Heart right ventricle (tissue), 16 donors: ENCODE measurements at regions not wholly inside any gene's neighbourhood (a gene's known extent, or its start where the extent isn't known, plus 50 kb on each side); places are given as distances from the start of the nearest gene placed in this dataset.

Source experiments
- ATAC-seq, 8 donors: fragments of 200-7000 bp; cut with Tn5 transposase; one replicate each; pipeline ENCODE4 v1.9.1; 2020; ENCODE audit warnings: mild to moderate bottlenecking in 8 of 8, moderate library complexity in 8 of 8, moderate number of reproducible peaks in 1 of 8
- DNase-seq, 2 donors: peaks; one replicate each; pipeline ENCODE4 v3.0.0-alpha.2; 2020
- H3K27ac ChIP-seq, 10 donors: fragments of 200-600 bp; sonication (generic) in 2 of 10; one replicate each; pipeline versions ENCODE4 v1.5.0 to v1.8.0; 2020 to 2022; ENCODE audit warnings: mild to moderate bottlenecking in 3 of 10
- H3K27me3 ChIP-seq, 7 donors: fragments of 200-600 bp; one replicate each; pipeline ENCODE4 v1.8.0; 2021 to 2022; ENCODE audit warnings: mild to moderate bottlenecking in 2 of 7
- H3K36me3 ChIP-seq, 9 donors: fragments of 200-600 bp; sonication (generic) in 1 of 9; one replicate each; pipeline versions ENCODE4 v1.5.0 to v1.8.0; 2020 to 2022; ENCODE audit warnings: mild to moderate bottlenecking in 2 of 9
- H3K4me1 ChIP-seq, 9 donors: fragments of 200-600 bp; sonication (generic) in 1 of 9; one replicate each; pipeline versions ENCODE4 v1.5.0 to v1.8.0; 2020 to 2022; ENCODE audit warnings: mild to moderate bottlenecking in 4 of 9
- H3K4me3 ChIP-seq, 10 donors: fragments of 200-600 bp; sonication (generic) in 2 of 10; one replicate each; pipeline versions ENCODE4 v1.5.0 to v1.8.0; 2020 to 2022; ENCODE audit warnings: mild to moderate bottlenecking in 7 of 10, moderate library complexity in 2 of 10
- H3K9me3 ChIP-seq, 11 donors: fragments of 200-600 bp in 10 of 11; sonication (generic) in 2 of 11; one replicate each; pipeline versions ENCODE4 v1.5.0 to v1.8.0; 2013 to 2022; ENCODE audit warnings: mild to moderate bottlenecking in 2 of 11, control low read depth in 1 of 11, moderate library complexity in 1 of 11
- CTCF ChIP-seq, 9 donors: fragments of 200-600 bp; sonication (generic) in 2 of 9; IDR thresholded peaks; one replicate each; pipeline versions ENCODE4 v1.5.0 to v1.8.0; 2021 to 2022; ENCODE audit warnings: antibody characterized with exemption in 9 of 9, mild to moderate bottlenecking in 5 of 9, moderate library complexity in 1 of 9
- WGBS, 2 donors: extraction: QIAGEN DNeasy Blood & Tissue Kit; methylation state at CpG; one replicate each; pipeline ENCODE4 v1.1.7; 2013; ENCODE audit warnings: inconsistent platforms in 1 of 2; 5-methylcytosine and 5-hydroxymethylcytosine counted together
- intact Hi-C, 10 donors: fragments of 100-400 bp; cut with DNase I; formaldehyde crosslinking; loops; one replicate each; pipeline versions ENCODE4 v1.11.1 to v1.14.2; 2022
- donor health status: Arrhythmogenic right ventricular cardiomyopathy.
- donor health status: ischemic (EF 13 %, LVEDD 7.1; RV severe dilation, severe dysfunction).
- donor health status: healthy with polysubstance abuse.
- donor health status: DM: no; HTN: yes; CAD: no.
- donor health status: DM: no; HTN: no; CAD: no.
- donor health status: ischemic (EF 25% LVEDD 6.9; RV normal size, moderate dysfunction).
- donor health status: ischemic (EF 25% LVEDD 5.7; RV mildly dilated, moderate dysfunction).
- donor health status: healthy.
- donor health status: DM: yes; HTN: yes; CAD: no.
- donor health status: Ischemic cardiomyopathy.
- donor health status: ischemic (EF 35%, LVEDD 5.7; RV mildly dilated, moderate dysfunction).
- donor health status: nonischemic (EF 11% LVEDD 7.7; RV severe dilation, severe dysfunction).
- donor health status: DM: yes; HTN: yes; CAD: no.
- donor health status: PGD.
- donor health status: ischemic (EF 29% LVEDD 5.4; RV normal size, mild dysfunction).
- donor health status: nonischemic (EF 23%, LVEDD 6.1; RV moderate dilation, normal function).

GRCh38 chr5:27336817-27337216 lies 298.4 kb upstream of the CDH9 start:
- no peak overlapping the region for H3K27ac ChIP-seq
- intact Hi-C loops: no loop called here
- ATAC-seq (no peak), DNase-seq (no peak)
- H3K9me3 ChIP-seq: peaks cover 0 to 19% (median 0%) of the 10 kb centered on the region in 11 donors
- H3K27me3 ChIP-seq: no peaks in the 10 kb centered on the region
- no peak overlapping the region for H3K4me3 ChIP-seq
- TF ChIP-seq CTCF (IDR thresholded peaks at IDR 0.05): no peak
- WGBS, 2 donors: 38 to 51% methylated on average over 1 of the region's 1 CpG
- H3K4me1 ChIP-seq: no peaks in the 10 kb centered on the region
- no peaks in the 10 kb centered on the region for H3K36me3 ChIP-seq

GRCh38 chr5:27328480-27328879 lies 290.1 kb upstream of the CDH9 start:
- Histone ChIP-seq H3K27ac (no peak overlapping the region), H3K27me3 (no peaks in the 10 kb centered on the region), H3K36me3 (no peaks in the 10 kb centered on the region), H3K9me3 (peaks cover 0 to 12% (median 0%) of the 10 kb centered on the region in 11 donors), H3K4me1 (no peaks in the 10 kb centered on the region), H3K4me3 (no peak overlapping the region)
- 75 to 80% methylated on average over 4 of the region's 4 CpGs for WGBS, 2 donors
- intact Hi-C loops: no loop called here
- no peak for DNase-seq
- TF ChIP-seq CTCF (IDR thresholded peaks at IDR 0.05): no peak
- no peak for ATAC-seq

- ATAC-seq (no peak), DNase-seq (no peak)
- Histone ChIP-seq H3K27ac (no peak overlapping the region), H3K36me3 (no peaks in the 10 kb centered on the region), H3K27me3 (no peaks in the 10 kb centered on the region), H3K4me1 (no peaks in the 10 kb centered on the region), H3K4me3 (no peak overlapping the region), H3K9me3 (peaks cover 0 to 12% (median 0%) of the 10 kb centered on the region in 11 donors)
- TF ChIP-seq CTCF (IDR thresholded peaks at IDR 0.05): no peak
- intact Hi-C loops: no loop called here
Measured at GRCh38 chr5:27325513-27325912, 287.1 kb upstream of the CDH9 start.

- no peak for TF ChIP-seq CTCF (IDR thresholded peaks at IDR 0.05)
- intact Hi-C loops: no loop called here
- H3K36me3 ChIP-seq: no peaks in the 10 kb centered on the region
- ATAC-seq (no peak), DNase-seq (no peak)
- no peak overlapping the region for H3K4me3 ChIP-seq
- peaks cover 0 to 15% (median 0%) of the 10 kb centered on the region in 11 donors for H3K9me3 ChIP-seq
- peaks cover 0 to 3% (median 0%) of the 10 kb centered on the region in 9 donors for H3K4me1 ChIP-seq
- H3K27me3 ChIP-seq: no peaks in the 10 kb centered on the region
- 86 to 90% methylated on average over 4 of the region's 4 CpGs for WGBS, 2 donors
- H3K27ac ChIP-seq: no peak overlapping the region
Measured at GRCh38 chr5:27318701-27319100, 280.3 kb upstream of the CDH9 start.

- Histone ChIP-seq H3K9me3 (peaks cover 0 to 19% (median 0%) of the 10 kb centered on the region in 11 donors), H3K27ac (no peak overlapping the region), H3K4me1 (peaks cover 0 to 3% (median 0%) of the 10 kb centered on the region in 9 donors), H3K36me3 (no peaks in the 10 kb centered on the region), H3K27me3 (no peaks in the 10 kb centered on the region), H3K4me3 (no peak overlapping the region)
- no peak for TF ChIP-seq CTCF (IDR thresholded peaks at IDR 0.05)
- ATAC-seq (no peak), DNase-seq (no peak)
- intact Hi-C loops: no loop called here
- WGBS, 2 donors: 14 to 19% methylated on average over 2 of the region's 2 CpGs
Measured at GRCh38 chr5:27316271-27316650, 277.9 kb upstream of the CDH9 start.
